Mesendoderm (in vitro differentiated cells): ENCODE measurements at regions not wholly inside any gene's neighbourhood (a gene's known extent, or its start where the extent isn't known, plus 50 kb on each side); places are given as distances from the start of the nearest gene placed in this dataset.

Experiments
- DNase-seq: peaks from one replicate; pipeline ENCODE4 v3.0.0; 2013
- H2AK5ac ChIP-seq: 2 replicates; pipeline ENCODE4 v1.6.1; 2013; ENCODE audit warnings: low read length, inconsistent platforms
- H2BK120ac ChIP-seq: 2 replicates; pipeline ENCODE4 v1.6.1; 2013; ENCODE audit warnings: low read depth, mild to moderate bottlenecking, low read length, moderate library complexity, mixed read lengths
- H2BK15ac ChIP-seq: replicated peaks from 2 replicates; pipeline ENCODE4 v1.6.1; 2013; ENCODE audit warnings: low read depth, mild to moderate bottlenecking, moderate library complexity
- H2BK5ac ChIP-seq: 2 replicates; pipeline ENCODE4 v1.6.1; 2013; ENCODE audit warnings: low read length, inconsistent platforms
- H3K18ac ChIP-seq: 2 replicates; pipeline ENCODE4 v1.6.1; 2013; ENCODE audit warnings: mild to moderate bottlenecking, low read length, mixed read lengths
- H3K23ac ChIP-seq: one replicate; pipeline ENCODE4 v1.6.1; 2013; ENCODE audit warnings: low read length
- H3K27ac ChIP-seq: 2 replicates; pipeline ENCODE4 v1.5.1; 2013; ENCODE audit warnings: low read depth, mild to moderate bottlenecking, inconsistent platforms, low read length, moderate library complexity
- H3K27me3 ChIP-seq: 2 replicates; pipeline ENCODE4 v1.6.1; 2013; ENCODE audit warnings: low read length, control low read depth, mild to moderate bottlenecking, inconsistent platforms; ENCODE audit not compliant: insufficient read depth, poor library complexity
- H3K36me3 ChIP-seq: 2 replicates; pipeline ENCODE4 v1.6.1; 2013; ENCODE audit warnings: low read length, inconsistent platforms; ENCODE audit not compliant: control insufficient read depth, insufficient read depth
- H3K4ac ChIP-seq: one replicate; pipeline ENCODE4 v1.6.1; 2013; ENCODE audit warnings: low read depth, mild to moderate bottlenecking, low read length, moderate library complexity
- H3K4me1 ChIP-seq: 2 replicates; pipeline ENCODE4 v1.6.1; 2013; ENCODE audit warnings: low read depth, low read length, inconsistent platforms; ENCODE audit not compliant: control insufficient read depth
- H3K4me2 ChIP-seq: 2 replicates; pipeline ENCODE4 v1.6.1; 2013; ENCODE audit warnings: low read length
- H3K4me3 ChIP-seq: 2 replicates; pipeline ENCODE4 v1.5.1; 2013; ENCODE audit warnings: mild to moderate bottlenecking, low read length
- H3K56ac ChIP-seq: one replicate; pipeline ENCODE4 v1.6.1; 2013; ENCODE audit warnings: low read length
- H3K79me1 ChIP-seq: 2 replicates; pipeline ENCODE4 v1.6.1; 2013; ENCODE audit warnings: low read length, inconsistent platforms
- H3K79me2 ChIP-seq: 2 replicates; pipeline ENCODE4 v1.6.1; 2013; ENCODE audit warnings: mild to moderate bottlenecking, low read length; ENCODE audit not compliant: control insufficient read depth, insufficient read depth
- H3K9ac ChIP-seq: 2 replicates; pipeline ENCODE4 v1.6.1; 2013; ENCODE audit warnings: low read length, inconsistent platforms
- H4K5ac ChIP-seq: one replicate; pipeline ENCODE4 v1.6.1; 2013; ENCODE audit warnings: low read length
- H4K8ac ChIP-seq: one replicate; pipeline ENCODE4 v1.6.1; 2013; ENCODE audit warnings: low read depth, mild to moderate bottlenecking, control low read depth, low read length, moderate library complexity
- WGBS: extraction: QIAGEN DNeasy Blood & Tissue Kit; methylation state at CpG from one replicate; pipeline ENCODE4 v1.1.7; 2013; ENCODE audit warnings: low lambda C conversion rate, missing lambda C conversion rate; ENCODE audit not compliant: insufficient coverage; ENCODE audit errors: extremely low coverage; 5-methylcytosine and 5-hydroxymethylcytosine counted together

GRCh38 chr13:69213396-69213795 is 894.2 kb upstream of the ATXN8OS start:
- H2BK120ac ChIP-seq = no peak overlapping the region
- no CpG with 5 or more reads among the region's 4 CpGs for WGBS

GRCh38 chr13:69204620-69205019 is 903.0 kb upstream of the ATXN8OS start:
- H3K9ac ChIP-seq = no peak overlapping the region
- H4K5ac ChIP-seq = no peak overlapping the region
- H3K36me3 ChIP-seq = no peaks in the 10 kb centered on the region
- no peak overlapping the region for H3K4me2 ChIP-seq
- H3K4me1 ChIP-seq = no peaks in the 10 kb centered on the region
- H2AK5ac ChIP-seq = no peak overlapping the region
- no peak overlapping the region for H3K23ac ChIP-seq
- no peaks in the 10 kb centered on the region for H3K27me3 ChIP-seq
- DNase-seq = no peak
- no peak overlapping the region for H2BK5ac ChIP-seq
- no peak overlapping the region for H4K8ac ChIP-seq
- H3K4ac ChIP-seq = no peak overlapping the region
- no peaks in the 10 kb centered on the region for H3K79me1 ChIP-seq
- no peak overlapping the region for H3K4me3 ChIP-seq
- H3K18ac ChIP-seq = no peak overlapping the region
- no peak overlapping the region for H2BK15ac ChIP-seq
- no peak overlapping the region for H3K56ac ChIP-seq
- H3K79me2 ChIP-seq = no peaks in the 10 kb centered on the region
- no peak overlapping the region for H3K27ac ChIP-seq
- WGBS = no CpG with 5 or more reads among the region's 2 CpGs
- H2BK120ac ChIP-seq = no peak overlapping the region

More at GRCh38 chr13:69213396-69213795, 894.2 kb upstream of the ATXN8OS start:
- Histone ChIP-seq H3K4me2 (no peak overlapping the region), H4K5ac (no peak overlapping the region), H4K8ac (no peak overlapping the region), H3K4me1 (no peaks in the 10 kb centered on the region), H3K79me1 (no peaks in the 10 kb centered on the region), H2BK15ac (no peak overlapping the region), H2AK5ac (no peak overlapping the region), H3K9ac (no peak overlapping the region), H3K79me2 (no peaks in the 10 kb centered on the region), H3K23ac (no peak overlapping the region), H2BK5ac (no peak overlapping the region), H3K27ac (no peak overlapping the region), H3K4ac (no peak overlapping the region), H3K36me3 (no peaks in the 10 kb centered on the region), H3K56ac (no peak overlapping the region), H3K4me3 (no peak overlapping the region), H3K18ac (no peak overlapping the region), H3K27me3 (no peaks in the 10 kb centered on the region)
- DNase-seq = no peak

- Histone ChIP-seq H2BK5ac (no peak overlapping the region), H3K4me1 (no peaks in the 10 kb centered on the region), H4K8ac (no peak overlapping the region), H3K27me3 (no peaks in the 10 kb centered on the region), H3K4me2 (no peak overlapping the region), H3K23ac (no peak overlapping the region), H3K79me1 (no peaks in the 10 kb centered on the region), H2BK15ac (no peak overlapping the region), H3K56ac (no peak overlapping the region), H3K9ac (no peak overlapping the region), H2BK120ac (no peak overlapping the region), H3K4me3 (no peak overlapping the region), H3K79me2 (no peaks in the 10 kb centered on the region), H3K4ac (no peak overlapping the region), H4K5ac (no peak overlapping the region), H2AK5ac (no peak overlapping the region), H3K18ac (no peak overlapping the region), H3K36me3 (no peaks in the 10 kb centered on the region), H3K27ac (no peak overlapping the region)
- DNase-seq = no peak
- no CpG with 5 or more reads among the region's 1 CpG for WGBS
Observed at GRCh38 chr13:69202996-69203395, 904.6 kb upstream of the ATXN8OS start.

GRCh38 chr13:69199664-69200063 is 908.0 kb upstream of the ATXN8OS start:
- no peaks in the 10 kb centered on the region for H3K79me1 ChIP-seq
- no peak overlapping the region for H3K18ac ChIP-seq
- no peaks in the 10 kb centered on the region for H3K4me1 ChIP-seq
- no CpG with 5 or more reads among the region's 5 CpGs for WGBS
- H3K36me3 ChIP-seq = no peaks in the 10 kb centered on the region
- H3K56ac ChIP-seq = no peak overlapping the region
- no peak overlapping the region for H3K23ac ChIP-seq
- no peak overlapping the region for H3K9ac ChIP-seq
- no peak overlapping the region for H3K4me3 ChIP-seq
- no peak overlapping the region for H4K5ac ChIP-seq
- no peaks in the 10 kb centered on the region for H3K27me3 ChIP-seq
- H3K4me2 ChIP-seq = no peak overlapping the region
- DNase-seq = peak; percentile 81
- H2BK120ac ChIP-seq = no peak overlapping the region
- no peak overlapping the region for H2BK5ac ChIP-seq
- H3K27ac ChIP-seq = no peak overlapping the region
- no peak overlapping the region for H4K8ac ChIP-seq
- H3K79me2 ChIP-seq = no peaks in the 10 kb centered on the region
- no peak overlapping the region for H2AK5ac ChIP-seq
- no peak overlapping the region for H3K4ac ChIP-seq
- H2BK15ac ChIP-seq = no peak overlapping the region

- Histone ChIP-seq H2BK15ac (no peak overlapping the region), H2BK5ac (no peak overlapping the region), H3K9ac (no peak overlapping the region), H3K79me2 (no peaks in the 10 kb centered on the region), H3K4ac (no peak overlapping the region), H2AK5ac (no peak overlapping the region), H3K27ac (no peak overlapping the region), H3K27me3 (no peaks in the 10 kb centered on the region), H4K5ac (no peak overlapping the region), H3K36me3 (no peaks in the 10 kb centered on the region), H3K4me3 (no peak overlapping the region), H3K18ac (peak overlapping the region; percentile 51), H3K56ac (no peak overlapping the region), H4K8ac (no peak overlapping the region), H3K4me1 (no peaks in the 10 kb centered on the region), H3K23ac (no peak overlapping the region), H3K79me1 (no peaks in the 10 kb centered on the region), H3K4me2 (no peak overlapping the region), H2BK120ac (peak overlapping the region; percentile 28)
- no CpG with 5 or more reads among the region's 2 CpGs for WGBS
- DNase-seq = no peak
Observed at GRCh38 chr13:69198706-69199105, 908.9 kb upstream of the ATXN8OS start.

GRCh38 chr13:69194130-69194529 is 913.5 kb upstream of the ATXN8OS start:
- Histone ChIP-seq H3K4me1 (no peaks in the 10 kb centered on the region), H2AK5ac (no peak overlapping the region), H2BK5ac (no peak overlapping the region), H3K9ac (no peak overlapping the region), H3K4me3 (no peak overlapping the region), H3K23ac (no peak overlapping the region), H3K4me2 (no peak overlapping the region), H3K56ac (no peak overlapping the region), H2BK120ac (no peak overlapping the region), H3K18ac (no peak overlapping the region), H3K79me2 (no peaks in the 10 kb centered on the region), H3K36me3 (no peaks in the 10 kb centered on the region), H4K8ac (no peak overlapping the region), H2BK15ac (no peak overlapping the region), H3K27ac (no peak overlapping the region), H3K79me1 (no peaks in the 10 kb centered on the region), H3K27me3 (no peaks in the 10 kb centered on the region), H4K5ac (no peak overlapping the region), H3K4ac (no peak overlapping the region)
- no peak for DNase-seq
- WGBS = no CpG with 5 or more reads among the region's 1 CpG
